Adrenal gland (tissue), 5 donors: ENCODE measurements at regions not wholly inside any gene's neighbourhood (a gene's known extent, or its start where the extent isn't known, plus 50 kb on each side); places are given as distances from the start of the nearest gene placed in this dataset.

Experiments
- CTCF ChIP-seq, 6 experiments: fragments of 450-650 bp in 4 of 6; fragments of 200-600 bp in 2 of 6; sonication (generic) in 1 of 6; IDR thresholded peaks; 1 replicate in 5 of 6; 2 replicates in 1 of 6; pipeline versions ENCODE4 v1.5.1 to v1.8.0; 2016 to 2021; ENCODE audit warnings: antibody characterized with exemption in 6 of 6, mild to moderate bottlenecking in 2 of 6, moderate library complexity in 1 of 6
- POLR2A ChIP-seq, 2 donors: fragments of 450-650 bp; IDR thresholded peaks; one replicate each; pipeline ENCODE4 v1.6.1; 2017; ENCODE audit warnings: antibody characterized with exemption in 2 of 2, mild to moderate bottlenecking in 2 of 2, moderate library complexity in 1 of 2
- donor health status: DM: no; HTN: no; CAD: no.

- TF ChIP-seq POLR2A (IDR thresholded peaks at IDR 0.05) (no peak), CTCF (IDR thresholded peaks at IDR 0.05) (no peak)
Observed at GRCh38 chr9:39587844-39588499, 232.5 kb downstream of the SPATA31A1 start.
